OCI-LY7 (cell line): ENCODE measurements at regions not wholly inside any gene's neighbourhood (a gene's known extent, or its start where the extent isn't known, plus 50 kb on each side); places are given as distances from the start of the nearest gene placed in this dataset.

Experiments used
- BruUV-seq: library from RNA; stranded (reverse); fragments of 400-500 nt; replicated peaks from 2 replicates; lab custom pipeline; 2021; lab: Mats Ljungman, UMichigan
- CTCF ChIA-PET: fragments of 300-600 bp; sonication (Branson Sonifier 250); formaldehyde crosslinking; loops from one replicate; lab custom pipeline; 2022; ENCODE audit warnings: antibody characterized with exemption; ENCODE audit not compliant: unreplicated experiment; lab: Charles Lee
- POLR2A ChIA-PET: fragments of 300-600 bp; sonication (Branson Sonifier 250); formaldehyde crosslinking; loops from one replicate; lab custom pipeline; 2022; ENCODE audit warnings: antibody characterized with exemption; lab: Charles Lee
- DNase-seq: peaks from one replicate; pipeline ENCODE4 v3.0.0-alpha.2; 2015; ENCODE audit warnings: low spot score
- H2AFZ ChIP-seq: fragments of 200-600 bp; sonication (generic), shearing (Covaris generic); 2 replicates; pipeline ENCODE4 v1.6.1; 2014; ENCODE audit warnings: mild to moderate bottlenecking, antibody characterized with exemption, low read length, moderate library complexity
- H3K27ac ChIP-seq: fragments of 200-600 bp; sonication (generic); 2 replicates; pipeline ENCODE4 v1.5.1; 2014; ENCODE audit warnings: mixed run types, low read depth, mild to moderate bottlenecking, moderate library complexity, low read length, inconsistent platforms; ENCODE audit not compliant: poor library complexity, severe bottlenecking
- H3K36me3 ChIP-seq: fragments of 200-600 bp; sonication (generic); 2 replicates; pipeline ENCODE4 v1.6.1; 2014; ENCODE audit warnings: mild to moderate bottlenecking, antibody characterized with exemption, low read length, moderate library complexity, mixed read lengths; ENCODE audit not compliant: insufficient read depth
- H3K4me1 ChIP-seq: fragments of 200-600 bp; sonication (generic); 2 replicates; pipeline ENCODE4 v1.5.1; 2014; ENCODE audit warnings: mild to moderate bottlenecking, low read length; ENCODE audit not compliant: insufficient read depth, poor library complexity, severe bottlenecking
- H3K4me2 ChIP-seq: fragments of 200-600 bp; sonication (generic); 2 replicates; pipeline ENCODE4 v1.6.1; 2014; ENCODE audit warnings: mild to moderate bottlenecking, low read length
- H3K4me3 ChIP-seq: fragments of 200-600 bp; sonication (generic); 2 replicates; pipeline ENCODE4 v1.5.1; 2014; ENCODE audit warnings: mild to moderate bottlenecking, low read depth, low read length; ENCODE audit not compliant: poor library complexity, severe bottlenecking
- H3K79me2 ChIP-seq: fragments of 200-600 bp; sonication (generic); 2 replicates; pipeline ENCODE4 v1.6.1; 2016; ENCODE audit warnings: low read depth, mild to moderate bottlenecking, low read length, moderate library complexity, mixed read lengths; ENCODE audit not compliant: insufficient read depth
- H3K9me2 ChIP-seq: fragments of 200-600 bp; sonication (generic); 2 replicates; pipeline ENCODE4 v1.6.1; 2016; ENCODE audit warnings: mild to moderate bottlenecking, low read length, mixed read lengths; ENCODE audit not compliant: insufficient read depth
- H3K9me3 ChIP-seq: fragments of 200-600 bp; sonication (generic); 2 replicates; pipeline ENCODE4 v1.6.1; 2014; ENCODE audit warnings: mild to moderate bottlenecking, mixed run types, low read length, mixed read lengths
- H4K20me1 ChIP-seq: fragments of 200-600 bp; sonication (generic); 2 replicates; pipeline ENCODE4 v1.6.1; 2014; ENCODE audit warnings: mild to moderate bottlenecking, antibody characterized with exemption, low read length, moderate library complexity, mixed read lengths; ENCODE audit not compliant: insufficient read depth
- EZH2phosphoT487 ChIP-seq: fragments of 200-600 bp; sonication (generic); IDR thresholded peaks from 2 replicates; pipeline ENCODE4 v1.6.1; 2018; ENCODE audit warnings: low read depth, borderline replicate concordance, mild to moderate bottlenecking, mixed run types, antibody characterized with exemption, low read length, moderate library complexity, mixed read lengths
- intact Hi-C: fragments of 100-400 bp; cut with micrococcal nuclease; formaldehyde crosslinking; loops from one replicate; pipeline ENCODE4 v1.10.0; 2022; ENCODE audit not compliant: unreplicated experiment
- TF ChIP-seq, protein P1 (sequence below): fragments of 200-600 bp; sonication (generic); conservative IDR thresholded peaks from 2 replicates; pipeline ENCODE4 v1.5.1; 2014; ENCODE audit warnings: mild to moderate bottlenecking, antibody characterized with exemption, low read length, moderate library complexity, mixed read lengths

DNA sequence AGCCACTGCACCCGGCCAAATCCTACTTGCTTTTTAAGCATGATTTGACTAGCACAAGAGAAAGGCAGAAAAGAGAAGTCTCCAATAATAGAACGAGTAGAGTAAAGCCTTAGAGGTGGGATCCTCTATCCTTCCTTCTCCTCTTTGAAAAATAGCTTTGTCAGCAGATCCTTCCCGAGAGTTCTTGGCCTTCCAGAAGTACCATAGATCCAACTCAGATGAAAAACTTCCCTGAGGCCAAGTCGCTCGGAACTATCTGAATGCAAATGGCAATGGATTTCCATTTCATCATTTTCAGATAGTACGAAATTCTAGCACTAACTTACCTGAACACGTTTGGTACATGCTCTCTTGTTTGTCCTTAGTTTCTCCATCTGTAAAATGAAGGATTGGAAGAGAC is 52.0 kb upstream of the SLIT3 start:
- no peaks in the 10 kb centered on the region for H4K20me1 ChIP-seq
- H3K4me2 ChIP-seq, result no peak overlapping the region
- H3K27ac ChIP-seq, result no peak overlapping the region
- ChIA-PET POLR2A (no interaction called here), CTCF (no interaction called here)
- TF ChIP-seq EZH2phosphoT487, result no peak
- TF ChIP-seq, protein P1, sequence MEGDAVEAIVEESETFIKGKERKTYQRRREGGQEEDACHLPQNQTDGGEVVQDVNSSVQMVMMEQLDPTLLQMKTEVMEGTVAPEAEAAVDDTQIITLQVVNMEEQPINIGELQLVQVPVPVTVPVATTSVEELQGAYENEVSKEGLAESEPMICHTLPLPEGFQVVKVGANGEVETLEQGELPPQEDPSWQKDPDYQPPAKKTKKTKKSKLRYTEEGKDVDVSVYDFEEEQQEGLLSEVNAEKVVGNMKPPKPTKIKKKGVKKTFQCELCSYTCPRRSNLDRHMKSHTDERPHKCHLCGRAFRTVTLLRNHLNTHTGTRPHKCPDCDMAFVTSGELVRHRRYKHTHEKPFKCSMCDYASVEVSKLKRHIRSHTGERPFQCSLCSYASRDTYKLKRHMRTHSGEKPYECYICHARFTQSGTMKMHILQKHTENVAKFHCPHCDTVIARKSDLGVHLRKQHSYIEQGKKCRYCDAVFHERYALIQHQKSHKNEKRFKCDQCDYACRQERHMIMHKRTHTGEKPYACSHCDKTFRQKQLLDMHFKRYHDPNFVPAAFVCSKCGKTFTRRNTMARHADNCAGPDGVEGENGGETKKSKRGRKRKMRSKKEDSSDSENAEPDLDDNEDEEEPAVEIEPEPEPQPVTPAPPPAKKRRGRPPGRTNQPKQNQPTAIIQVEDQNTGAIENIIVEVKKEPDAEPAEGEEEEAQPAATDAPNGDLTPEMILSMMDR, result no peak
- no TSS peak for BruUV-seq
- DNase-seq, result no peak
- no peak overlapping the region for H3K4me3 ChIP-seq
- no peak overlapping the region for H2AFZ ChIP-seq
- no peaks in the 10 kb centered on the region for H3K4me1 ChIP-seq
- intact Hi-C loops, result no loop called here
- H3K79me2 ChIP-seq, result no peaks in the 10 kb centered on the region
- H3K9me2 ChIP-seq, result no peaks in the 10 kb centered on the region
- H3K9me3 ChIP-seq, result no peaks in the 10 kb centered on the region
- no peaks in the 10 kb centered on the region for H3K36me3 ChIP-seq

GRCh38 chr5:169351721-169352120 is 50.8 kb upstream of the SLIT3 start:
- H2AFZ ChIP-seq, result no peak overlapping the region
- DNase-seq, result no peak
- no TSS peak for BruUV-seq
- POLR2A ChIA-PET, result interaction anchor here (0.7 kb wide), 1 partner anchor 1283 kb away, joined by 3 read pairs; no protein-coding TSS in a partner anchor
- H3K27ac ChIP-seq, result no peak overlapping the region
- H3K9me3 ChIP-seq, result no peaks in the 10 kb centered on the region
- H3K4me1 ChIP-seq, result no peaks in the 10 kb centered on the region
- H4K20me1 ChIP-seq, result no peaks in the 10 kb centered on the region
- H3K4me2 ChIP-seq, result no peak overlapping the region
- H3K4me3 ChIP-seq, result no peak overlapping the region
- no peaks in the 10 kb centered on the region for H3K9me2 ChIP-seq
- no peaks in the 10 kb centered on the region for H3K36me3 ChIP-seq
- CTCF ChIA-PET, result no interaction called here
- H3K79me2 ChIP-seq, result no peaks in the 10 kb centered on the region
- intact Hi-C loops, result no loop called here
- no peak for TF ChIP-seq EZH2phosphoT487
- TF ChIP-seq, protein P1, result no peak

DNA sequence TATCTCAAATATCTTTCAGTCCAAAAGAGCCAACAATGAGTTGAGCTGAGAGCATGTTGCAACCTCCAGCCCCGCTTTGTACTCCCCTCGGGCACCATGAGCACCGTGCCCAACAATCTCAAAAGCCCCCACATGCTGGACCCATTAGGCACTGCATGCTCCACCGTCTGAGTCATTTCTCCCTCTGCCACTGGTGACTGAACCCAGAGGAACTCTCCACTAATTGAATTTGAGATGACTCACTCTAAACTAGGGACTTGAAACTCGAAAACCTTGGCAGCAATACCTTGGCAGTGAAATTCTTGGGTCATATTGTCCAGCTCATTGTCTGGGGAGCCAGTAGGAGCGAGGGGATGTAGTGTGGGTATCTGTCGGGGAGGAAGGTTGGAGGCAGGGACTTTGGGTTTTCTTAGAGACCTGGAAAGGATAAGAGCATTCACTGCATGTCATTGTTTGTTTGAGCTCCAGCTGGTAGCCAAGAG is 49.9 kb upstream of the SLIT3 start:
- Histone ChIP-seq H3K9me2 (no peaks in the 10 kb centered on the region), H3K79me2 (no peaks in the 10 kb centered on the region), H3K9me3 (no peaks in the 10 kb centered on the region), H3K4me1 (no peaks in the 10 kb centered on the region), H4K20me1 (no peaks in the 10 kb centered on the region), H3K36me3 (no peaks in the 10 kb centered on the region), H3K4me3 (no peak overlapping the region), H3K27ac (no peak overlapping the region), H3K4me2 (no peak overlapping the region), H2AFZ (no peak overlapping the region)
- ChIA-PET CTCF (no interaction called here), POLR2A (no interaction called here)
- no TSS peak for BruUV-seq
- intact Hi-C loops, result no loop called here
- TF ChIP-seq EZH2phosphoT487, result no peak
- TF ChIP-seq, protein P1, result no peak
- DNase-seq, result no peak
